ENCODE measurements at regions not wholly inside any gene's neighbourhood (a gene's known extent, or its start where the extent isn't known, plus 50 kb on each side); places are given as distances from the start of the nearest gene placed in this dataset.

DNA sequence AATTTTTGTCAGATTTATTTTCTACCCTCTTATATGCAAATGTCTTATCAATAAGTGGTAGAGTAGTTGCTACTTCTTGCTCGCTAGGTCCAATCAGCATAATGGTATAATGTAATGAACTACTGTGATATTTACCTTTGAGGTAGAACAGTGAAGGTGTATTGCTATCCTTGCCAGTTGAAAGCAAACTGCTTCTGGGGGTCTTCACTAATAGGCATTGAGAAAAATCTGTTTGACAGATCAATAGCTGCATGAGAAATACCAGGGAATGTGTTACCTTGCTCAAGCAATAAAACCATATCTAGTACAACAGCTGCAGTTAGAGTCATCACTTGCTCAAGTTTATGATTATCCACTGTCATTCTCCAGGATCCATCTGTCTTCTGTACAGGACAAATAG lies 50.1 kb upstream of the EFEMP1 start:
- DNase-seq (ENCODE audit: low spot score) = no peak

GRCh38 chr2:55976681-55977080 lies 53.1 kb upstream of the EFEMP1 start:
- no peak for DNase-seq (ENCODE audit: low spot score)

DNA sequence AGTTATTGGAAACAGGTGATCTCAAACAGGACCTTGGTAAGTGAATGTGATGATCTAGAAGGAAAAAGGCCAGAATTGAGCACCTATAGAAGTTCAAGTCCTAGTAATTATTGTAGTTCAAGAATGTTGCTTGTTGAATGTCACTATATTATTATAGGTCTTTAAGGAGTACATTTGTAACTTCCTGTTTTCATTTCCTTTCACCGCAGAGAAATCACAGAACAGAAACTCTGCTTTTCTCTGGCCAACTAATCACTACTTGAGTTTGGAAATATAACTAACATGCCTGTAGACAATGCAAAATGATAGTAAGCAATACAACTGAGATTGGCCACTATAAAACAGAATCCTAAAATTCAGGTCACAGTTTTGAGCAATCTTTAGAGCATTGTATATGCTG lies 61.8 kb upstream of the EFEMP1 start:
- no peak for DNase-seq (ENCODE audit: low spot score)

DNA sequence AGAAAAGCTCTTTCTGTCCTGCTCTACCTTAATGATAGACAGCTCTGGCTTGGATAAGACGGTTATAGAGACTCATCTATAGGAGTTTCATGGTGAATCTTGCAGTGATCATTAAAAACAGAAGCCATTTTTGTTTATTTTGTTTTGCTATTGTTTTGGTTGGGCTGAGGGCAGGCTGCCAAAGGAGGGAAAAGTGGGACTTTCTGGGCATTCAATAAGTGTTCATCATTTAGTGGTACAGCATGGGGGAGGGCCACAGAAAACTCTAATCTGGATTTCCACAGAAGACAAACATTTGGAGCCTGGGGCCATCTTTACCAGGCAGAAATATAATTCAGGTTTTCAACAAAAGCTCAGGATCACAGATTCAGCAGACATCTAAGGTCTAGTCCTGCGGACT lies 62.4 kb upstream of the EFEMP1 start:
- no peak for DNase-seq (ENCODE audit: low spot score)

GRCh38 chr2:55986700-55987440 lies 63.3 kb upstream of the EFEMP1 start:
- DNase-seq (ENCODE audit: low spot score) = no peak

DNA sequence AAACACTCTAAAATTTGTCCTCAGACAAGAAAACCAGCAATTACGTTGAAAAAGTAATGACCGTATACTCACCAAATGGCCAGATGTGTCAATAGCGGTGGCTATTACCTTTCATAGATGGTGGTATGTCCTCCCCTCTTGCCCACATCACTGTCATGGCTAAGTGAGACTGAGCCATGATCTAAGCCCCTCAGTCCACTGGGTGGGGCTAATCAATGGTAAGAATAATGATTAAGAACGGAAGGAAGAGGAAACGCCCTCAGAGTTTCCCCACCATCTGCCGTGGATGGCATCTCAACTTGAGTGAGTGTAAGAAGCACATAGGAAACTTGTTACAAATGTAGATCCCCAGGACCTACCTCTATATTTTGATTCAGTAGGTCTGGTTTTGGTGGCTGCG lies 65.8 kb upstream of the EFEMP1 start:
- DNase-seq (ENCODE audit: low spot score) = no peak

DNA sequence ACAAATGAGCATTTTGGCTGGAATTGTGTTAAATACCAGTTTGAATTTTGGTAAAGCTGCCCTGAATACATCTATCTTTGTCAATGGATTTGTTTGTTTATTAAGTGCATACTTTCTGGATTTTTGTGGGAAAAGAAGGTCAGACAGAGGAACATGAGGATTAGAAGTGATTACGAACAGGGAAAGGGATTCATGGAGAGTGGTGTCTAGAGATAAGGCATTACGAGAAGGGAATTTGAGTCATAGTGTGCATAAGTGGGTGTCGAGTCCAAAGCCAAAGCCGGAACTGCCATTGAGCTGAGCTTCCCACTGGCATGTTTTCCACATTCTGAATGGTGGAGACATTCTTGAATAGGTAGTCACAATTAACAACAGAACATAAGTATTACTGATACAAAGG lies 68.9 kb upstream of the EFEMP1 start:
- DNase-seq (ENCODE audit: low spot score) = no peak

- DNase-seq (ENCODE audit: low spot score) = no peak
Measured at GRCh38 chr2:55993685-55994084, 70.1 kb upstream of the EFEMP1 start.

- no peak for DNase-seq (ENCODE audit: low spot score)
Measured at GRCh38 chr2:55995211-55995610, 71.6 kb upstream of the EFEMP1 start.

GRCh38 chr2:55995902-55996301 lies 72.3 kb upstream of the EFEMP1 start:
- no peak for DNase-seq (ENCODE audit: low spot score)

GRCh38 chr2:55999231-55999630 lies 75.6 kb upstream of the EFEMP1 start:
- no peak for DNase-seq (ENCODE audit: low spot score)

DNA sequence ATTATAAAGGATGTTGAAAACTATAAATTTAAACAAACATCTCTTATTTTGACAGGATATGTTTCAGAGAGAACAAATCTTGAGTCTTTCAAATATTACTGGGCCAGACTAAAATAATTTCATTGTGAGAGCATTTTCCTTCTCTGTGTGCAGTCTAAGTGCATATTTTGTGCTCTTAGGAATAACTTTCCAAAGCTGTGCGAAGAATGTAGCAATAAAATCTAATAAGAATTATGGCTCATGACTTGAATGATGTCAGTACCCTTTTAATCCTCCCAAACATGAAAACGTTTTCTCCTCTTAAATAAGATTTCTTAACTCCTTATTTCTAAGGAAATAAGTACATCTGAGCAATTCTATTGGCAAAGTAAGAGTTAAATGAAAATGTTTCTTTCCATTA lies 76.2 kb upstream of the EFEMP1 start:
- no peak for DNase-seq (ENCODE audit: low spot score)

DNA sequence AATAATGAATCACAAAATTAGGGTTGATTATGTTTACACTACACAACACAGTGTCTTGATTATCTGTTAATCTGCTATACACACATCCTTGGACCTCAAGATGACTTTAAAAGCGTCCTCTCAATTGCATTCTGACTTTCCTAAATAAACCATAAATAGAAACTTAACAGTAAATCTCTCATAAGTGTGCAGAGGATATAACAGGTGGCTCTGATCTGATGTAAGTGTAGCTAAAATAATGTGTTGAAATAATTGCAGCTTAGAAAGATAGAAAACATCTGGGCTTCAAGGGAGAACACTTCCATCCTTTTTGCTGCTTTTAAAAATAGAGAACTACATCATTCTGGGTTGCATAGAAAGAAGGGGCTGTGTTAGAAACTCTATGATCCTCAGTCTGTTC lies 78.4 kb upstream of the EFEMP1 start:
- DNase-seq (ENCODE audit: low spot score) = no peak

DNA sequence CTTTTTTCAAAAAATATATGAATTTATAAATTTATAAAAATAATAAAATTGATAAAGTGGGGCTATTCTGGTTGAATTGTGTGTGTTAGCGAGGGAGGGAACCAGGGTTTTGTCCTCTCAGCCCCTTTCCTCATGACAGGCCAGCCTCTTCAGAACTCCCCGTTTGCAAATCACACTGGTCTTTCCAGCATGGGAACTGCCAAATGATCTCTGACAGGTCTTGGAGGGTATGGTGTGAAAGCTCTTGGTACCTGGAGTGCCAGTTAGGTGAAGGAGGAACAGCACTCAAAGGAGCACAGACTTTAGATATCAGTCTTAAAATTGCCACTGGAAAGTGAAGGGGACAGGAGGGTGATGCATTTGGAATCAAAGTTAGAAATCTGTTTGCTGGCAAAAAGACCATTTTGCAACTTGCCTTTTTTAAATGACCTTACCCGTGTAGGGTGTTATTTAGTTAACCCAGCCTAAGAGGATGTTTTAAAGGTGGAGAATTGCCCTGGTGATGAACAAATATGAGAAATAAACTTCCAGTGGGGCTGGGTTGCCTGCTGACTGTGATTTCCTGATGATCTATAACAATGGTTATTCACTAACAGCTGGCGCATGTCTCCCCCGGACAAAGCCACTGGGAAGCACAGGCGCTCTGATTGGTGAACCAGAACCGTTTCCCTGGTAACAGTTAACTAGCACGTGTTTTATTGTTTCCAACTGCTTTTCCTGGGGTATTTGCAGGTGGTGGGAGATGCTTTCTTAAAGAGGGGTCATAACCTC lies 85.3 kb upstream of the EFEMP1 start:
- no peak for DNase-seq (ENCODE audit: low spot score)

GRCh38 chr2:56009758-56010458 lies 86.3 kb upstream of the EFEMP1 start:
- DNase-seq (ENCODE audit: low spot score) = peak; percentile 51

- DNase-seq (ENCODE audit: low spot score) = no peak
Measured at GRCh38 chr2:56011624-56012023, 88.0 kb upstream of the EFEMP1 start.

DNA sequence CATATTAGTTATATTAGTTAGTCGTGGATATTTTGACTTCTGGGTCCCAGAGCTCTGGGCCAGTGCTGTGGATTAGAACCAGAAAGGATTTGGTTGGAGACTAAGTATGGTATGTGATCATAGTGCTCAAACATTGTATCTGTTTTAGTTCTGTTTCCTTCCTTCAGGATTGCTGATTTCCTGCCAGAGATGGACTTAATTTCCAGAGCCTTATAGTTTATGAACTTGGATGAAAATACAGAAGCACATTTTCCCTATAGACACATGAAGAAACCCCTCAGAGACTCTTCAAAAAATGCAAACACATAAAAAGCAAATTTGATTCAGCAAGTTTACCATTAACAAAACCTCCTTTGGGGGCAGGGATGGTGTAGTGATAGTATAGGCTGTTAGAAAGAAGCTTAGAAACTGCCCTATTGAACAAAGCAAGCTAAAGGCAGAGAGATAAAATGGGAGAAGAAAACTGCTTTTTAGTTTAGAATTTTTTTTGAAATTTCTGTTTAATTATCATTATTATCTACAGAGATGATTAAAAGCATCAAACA lies 88.7 kb upstream of the EFEMP1 start:
- DNase-seq (ENCODE audit: low spot score) = no peak

DNA sequence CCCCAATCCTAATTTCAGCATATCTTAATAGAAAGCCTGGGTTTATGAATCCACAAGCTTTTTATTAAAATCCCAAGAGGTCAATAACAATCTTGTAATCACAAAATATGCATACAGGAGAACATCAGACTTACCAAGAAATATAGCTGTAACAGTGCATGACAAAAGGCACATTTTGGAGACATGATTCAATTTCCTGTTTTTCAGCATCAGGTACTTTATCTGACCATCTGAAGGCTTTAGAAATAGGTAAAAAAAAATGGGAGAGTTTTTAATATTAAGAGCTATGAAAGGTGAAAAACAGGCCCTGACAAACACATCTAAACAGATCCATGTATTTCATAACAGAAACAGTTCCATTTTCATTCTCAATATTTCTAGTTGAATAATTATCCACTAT lies 89.9 kb upstream of the EFEMP1 start:
- DNase-seq (ENCODE audit: low spot score) = no peak

GRCh38 chr2:56014046-56014730 lies 90.6 kb upstream of the EFEMP1 start:
- no peak for DNase-seq (ENCODE audit: low spot score)

- DNase-seq (ENCODE audit: low spot score) = no peak
Measured at GRCh38 chr2:56015711-56016115, 92.1 kb upstream of the EFEMP1 start.

GRCh38 chr2:56017784-56018183 lies 94.2 kb upstream of the EFEMP1 start:
- no peak for DNase-seq (ENCODE audit: low spot score)

- no peak for DNase-seq (ENCODE audit: low spot score)
Measured at GRCh38 chr2:56018267-56018666, 94.7 kb upstream of the EFEMP1 start.

All from HT-29 (cell line).